ENCODE measurements at regions not wholly inside any gene's neighbourhood (a gene's known extent, or its start where the extent isn't known, plus 50 kb on each side); places are given as distances from the start of the nearest gene placed in this dataset.

DNA sequence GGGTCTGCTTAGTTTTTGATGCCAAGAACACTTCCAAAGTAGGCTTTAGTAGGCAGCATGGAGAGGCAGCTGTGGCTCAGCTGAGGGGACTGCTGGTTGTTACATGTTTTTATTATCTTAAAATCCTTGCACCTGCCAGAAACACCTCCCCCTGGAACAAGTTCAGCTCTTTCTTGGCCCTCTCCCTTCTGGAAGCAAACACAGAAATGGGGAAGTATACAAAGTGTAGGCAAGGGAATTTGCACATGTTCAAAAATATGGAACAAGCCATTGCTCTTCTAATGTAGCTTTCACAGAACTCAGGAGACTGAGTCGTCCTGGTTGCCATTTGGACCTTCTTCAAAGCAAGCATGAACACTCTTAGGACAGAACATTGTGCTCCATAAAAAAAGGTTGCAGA is 169.1 kb upstream of the SEMA6D start:
- DNase-seq: no peak

- DNase-seq: no peak
These were observed 168.3 kb upstream of the SEMA6D start for GRCh38 chr15:47548986-47549385.

DNA sequence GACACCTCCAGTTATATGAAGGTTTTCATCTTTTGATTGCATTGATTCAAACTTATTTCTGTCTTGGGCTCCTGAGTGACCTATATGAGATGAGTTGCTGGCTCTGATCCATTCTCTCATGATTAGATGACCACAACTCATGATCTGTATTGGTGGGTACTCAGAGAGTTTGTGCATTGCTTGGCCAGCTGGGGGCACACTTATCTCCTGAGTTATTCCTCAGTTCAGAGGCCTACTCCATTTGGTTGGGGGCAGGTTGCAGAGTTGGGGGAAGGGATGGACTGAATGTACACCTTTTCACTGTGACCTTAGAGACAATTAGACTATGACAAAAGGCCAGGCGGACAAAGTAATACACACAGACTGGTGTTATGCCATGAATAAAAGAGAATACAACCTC is 166.2 kb upstream of the SEMA6D start:
- no peak for DNase-seq

DNA sequence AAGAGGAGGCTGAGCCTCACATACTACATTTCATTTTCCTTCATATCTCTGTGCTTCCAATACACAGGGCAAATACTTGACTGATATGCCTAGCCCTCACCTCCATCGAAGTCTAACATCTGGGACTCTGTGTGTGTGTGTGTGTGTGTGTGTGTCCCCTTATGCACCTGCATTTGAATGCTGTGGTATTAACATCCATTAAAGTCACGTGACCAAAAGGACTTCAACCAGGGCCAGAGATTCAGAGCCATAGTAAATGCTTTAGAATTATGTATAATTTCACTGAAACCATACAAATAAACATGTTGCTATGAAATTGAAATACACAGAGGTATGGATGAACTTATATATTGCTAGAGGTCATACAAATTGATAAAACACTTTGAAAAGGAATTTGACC is 165.8 kb upstream of the SEMA6D start:
- no peak for DNase-seq

DNA sequence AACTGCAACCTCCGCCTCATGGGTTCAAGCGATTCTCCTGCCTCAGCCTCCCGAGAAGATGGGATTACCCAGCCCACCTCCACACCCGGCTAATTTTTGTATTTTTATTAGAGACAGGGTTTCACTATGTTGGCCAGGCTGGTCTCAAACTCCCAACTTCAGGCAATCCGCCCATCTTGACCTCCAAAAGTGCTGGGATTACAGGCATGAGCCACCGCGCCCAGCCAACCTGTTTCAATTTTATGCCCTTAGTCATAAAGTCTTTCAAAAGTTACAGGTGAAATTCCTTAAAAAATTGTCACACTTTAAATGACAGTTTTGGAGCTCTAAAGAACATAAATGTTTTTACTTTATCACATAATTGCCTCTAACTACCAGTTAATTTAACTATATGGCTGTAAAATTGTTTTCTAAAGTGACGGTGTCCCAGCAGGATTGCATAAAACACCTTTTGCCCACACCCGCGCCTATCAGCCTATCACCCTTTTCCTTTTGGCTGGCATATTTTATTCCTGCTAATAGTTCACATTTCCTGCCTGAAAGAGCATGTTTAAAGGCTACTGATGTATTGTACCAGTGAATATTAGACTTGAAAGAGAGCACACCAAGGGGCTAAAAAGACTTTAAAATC is 164.2 kb upstream of the SEMA6D start:
- no peak for DNase-seq

DNA sequence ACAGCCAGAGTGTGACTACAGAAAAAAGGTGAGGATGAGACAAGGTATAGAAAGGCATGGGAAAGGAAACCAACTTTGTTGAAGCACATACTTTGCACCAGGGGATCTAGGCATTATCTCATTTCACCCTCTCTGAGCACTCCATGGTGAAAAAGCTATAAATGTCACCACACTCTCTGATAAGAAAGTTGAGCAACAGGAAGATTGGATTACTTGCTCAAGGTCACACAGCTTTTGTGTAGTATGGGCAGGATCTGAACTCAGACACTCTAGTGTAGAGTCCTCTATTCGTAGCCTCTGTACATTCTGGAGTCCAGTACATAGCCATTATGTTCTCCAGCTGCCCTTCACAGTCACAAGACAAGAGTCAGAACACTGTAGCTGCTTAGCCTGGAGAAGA is 163.4 kb upstream of the SEMA6D start:
- DNase-seq: no peak

GRCh38 chr15:47561102-47561501 is 156.2 kb upstream of the SEMA6D start:
- DNase-seq: no peak

DNA sequence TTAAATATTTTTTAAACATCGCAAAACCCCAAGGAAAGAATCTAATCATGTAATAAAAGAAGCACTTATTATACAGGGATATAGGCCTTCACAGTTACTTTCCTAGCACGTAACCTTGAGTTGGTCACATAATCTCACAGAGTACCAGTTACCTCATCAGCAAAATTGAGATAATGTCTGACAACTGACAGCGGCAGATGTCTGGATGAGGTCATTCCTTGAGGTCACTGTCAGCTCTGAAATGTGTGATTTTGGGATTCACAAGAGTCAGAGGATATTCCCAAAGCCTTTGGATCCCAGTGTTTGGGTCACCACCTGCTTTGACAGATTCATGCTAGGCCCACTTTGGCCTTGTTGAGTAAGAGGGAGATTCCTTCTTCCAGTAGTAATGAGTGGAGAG is 151.4 kb upstream of the SEMA6D start:
- no peak for DNase-seq

- no peak for DNase-seq
These were observed 150.7 kb upstream of the SEMA6D start for GRCh38 chr15:47566610-47567009.

DNA sequence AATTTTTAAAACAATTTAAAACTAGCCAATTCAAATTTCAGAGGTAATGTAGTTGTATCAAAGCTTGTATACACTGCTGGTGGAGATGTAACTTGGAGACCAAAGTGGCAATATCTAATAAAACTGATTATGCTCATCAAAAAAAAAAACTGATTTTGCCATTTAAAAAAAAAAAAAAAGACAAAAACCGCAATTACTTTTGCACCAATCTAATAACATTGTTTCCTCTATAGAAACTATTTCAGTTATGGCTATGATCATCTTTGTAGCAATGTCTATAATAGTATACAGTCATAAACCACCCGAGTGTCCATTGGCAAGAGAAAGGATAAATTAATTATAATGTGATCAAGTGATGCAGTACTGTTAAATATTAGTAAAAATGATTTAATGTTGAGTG is 149.3 kb upstream of the SEMA6D start:
- no peak for DNase-seq

DNA sequence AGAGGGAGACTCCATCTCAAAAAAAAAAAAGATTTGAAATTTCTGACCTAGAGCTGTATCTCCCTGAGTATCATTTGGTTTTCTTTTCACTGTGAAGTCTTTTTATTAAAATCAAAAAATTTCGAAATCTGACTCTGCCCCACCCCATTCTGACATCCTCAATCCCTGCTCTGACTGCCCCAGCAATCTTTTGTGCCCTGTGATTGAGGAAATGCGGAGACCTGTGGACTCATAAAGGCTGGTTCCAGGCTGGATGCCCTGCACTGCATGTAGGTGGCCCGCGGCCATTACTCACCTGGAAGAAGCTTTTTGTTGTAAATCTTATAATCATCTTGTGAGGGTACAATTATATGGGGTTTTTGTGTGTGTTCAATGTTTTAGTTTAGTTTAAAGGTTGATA is 147.3 kb upstream of the SEMA6D start:
- no peak for DNase-seq

DNA sequence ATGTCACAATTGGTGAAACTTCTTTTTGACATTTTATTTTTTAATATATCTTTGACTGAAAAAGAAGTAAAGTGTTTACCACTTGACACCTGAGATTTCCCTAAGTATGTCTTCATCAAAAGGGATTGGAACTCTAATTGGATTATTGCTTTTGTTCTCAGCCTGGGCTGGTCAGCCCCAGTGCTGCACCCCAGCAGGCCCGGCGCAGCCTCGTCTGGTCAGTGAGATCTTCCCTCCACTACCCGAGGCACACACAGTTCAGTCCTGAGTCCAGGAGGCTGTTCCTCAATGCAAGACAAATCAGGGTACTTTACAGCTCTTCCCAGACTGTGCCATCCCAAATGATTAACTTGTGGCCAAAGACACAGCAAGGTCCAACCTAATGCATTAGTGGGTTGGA is 146.9 kb upstream of the SEMA6D start:
- DNase-seq: no peak

GRCh38 chr15:47570881-47571640 is 146.2 kb upstream of the SEMA6D start:
- no peak for DNase-seq

GRCh38 chr15:47573673-47574072 is 143.6 kb upstream of the SEMA6D start:
- no peak for DNase-seq

DNA sequence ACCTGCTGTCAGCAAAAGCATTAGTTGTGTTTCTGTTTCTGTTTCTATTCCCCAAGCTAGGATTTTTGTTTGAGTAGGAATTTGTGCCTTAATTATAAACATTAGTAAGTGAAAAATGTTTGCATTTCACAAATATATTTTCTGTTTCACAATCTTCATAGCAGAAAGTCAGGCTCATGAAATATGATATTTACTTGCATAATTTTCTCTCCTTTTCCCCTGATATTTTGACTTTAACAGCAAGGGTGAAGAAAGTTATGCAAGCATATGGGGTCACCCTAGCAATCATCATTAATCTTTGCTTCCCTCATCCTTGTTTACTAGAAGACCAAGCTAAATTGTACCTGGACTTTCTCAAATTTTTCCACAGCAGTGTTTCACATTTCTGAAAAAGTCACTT is 140.3 kb upstream of the SEMA6D start:
- DNase-seq: no peak

DNA sequence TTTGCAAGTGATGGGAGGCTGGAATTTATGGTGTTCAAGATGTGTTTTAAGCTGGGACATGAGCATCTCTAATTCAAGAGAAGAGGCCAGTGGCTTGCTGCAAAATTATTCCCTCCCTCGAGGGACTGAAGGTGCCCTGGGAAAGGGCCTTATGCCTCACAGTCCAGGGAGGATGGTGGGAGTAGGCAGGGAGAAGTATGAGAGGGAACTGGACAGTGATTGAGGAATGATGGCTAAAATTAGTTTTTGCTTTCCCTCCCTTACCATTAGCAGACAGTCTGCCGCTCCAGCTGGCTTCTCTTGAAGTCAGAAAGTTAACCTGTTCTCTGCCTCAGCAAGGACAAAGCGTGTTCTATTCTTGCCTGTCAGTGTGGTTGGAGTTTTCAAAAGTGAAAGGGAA is 139.8 kb upstream of the SEMA6D start:
- DNase-seq: no peak

DNA sequence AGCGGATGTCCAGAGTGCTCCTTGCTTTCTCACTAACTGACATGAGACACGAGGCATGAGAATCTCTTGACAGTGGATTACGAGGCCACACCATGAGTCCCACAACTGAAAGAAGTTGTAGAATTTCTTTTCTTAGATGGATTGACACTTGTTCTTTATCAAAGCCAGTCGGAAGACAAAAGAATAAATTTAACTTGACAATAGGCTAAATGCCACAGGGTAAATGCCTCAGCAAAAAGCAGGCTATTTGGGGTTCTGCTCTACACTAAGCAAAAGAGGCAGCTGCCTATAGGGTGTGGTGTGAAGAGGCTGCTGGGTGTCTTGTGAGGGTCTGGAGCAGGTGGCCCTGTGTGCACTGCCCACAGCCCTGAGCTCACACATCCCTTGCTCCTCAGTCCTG is 135.1 kb upstream of the SEMA6D start:
- no peak for DNase-seq

DNA sequence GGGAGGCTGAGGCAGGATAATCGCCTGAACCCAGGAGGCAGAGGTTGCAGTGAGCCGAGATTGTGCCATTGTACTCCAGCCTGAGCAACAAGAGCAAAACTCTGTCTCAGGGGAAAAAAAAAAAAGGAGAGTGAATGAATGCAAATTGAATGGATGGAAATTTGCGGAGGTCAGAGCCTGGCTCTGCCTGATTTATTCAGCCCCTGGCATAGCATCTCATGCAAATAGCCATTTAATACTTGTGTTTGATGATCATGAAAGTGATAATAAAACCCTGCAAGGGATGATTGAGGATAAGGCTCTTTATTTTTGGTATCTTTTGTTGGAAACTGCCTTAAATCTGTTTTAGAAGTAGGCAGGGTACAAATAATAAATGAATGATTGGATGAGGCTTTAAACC is 133.0 kb upstream of the SEMA6D start:
- no peak for DNase-seq

DNA sequence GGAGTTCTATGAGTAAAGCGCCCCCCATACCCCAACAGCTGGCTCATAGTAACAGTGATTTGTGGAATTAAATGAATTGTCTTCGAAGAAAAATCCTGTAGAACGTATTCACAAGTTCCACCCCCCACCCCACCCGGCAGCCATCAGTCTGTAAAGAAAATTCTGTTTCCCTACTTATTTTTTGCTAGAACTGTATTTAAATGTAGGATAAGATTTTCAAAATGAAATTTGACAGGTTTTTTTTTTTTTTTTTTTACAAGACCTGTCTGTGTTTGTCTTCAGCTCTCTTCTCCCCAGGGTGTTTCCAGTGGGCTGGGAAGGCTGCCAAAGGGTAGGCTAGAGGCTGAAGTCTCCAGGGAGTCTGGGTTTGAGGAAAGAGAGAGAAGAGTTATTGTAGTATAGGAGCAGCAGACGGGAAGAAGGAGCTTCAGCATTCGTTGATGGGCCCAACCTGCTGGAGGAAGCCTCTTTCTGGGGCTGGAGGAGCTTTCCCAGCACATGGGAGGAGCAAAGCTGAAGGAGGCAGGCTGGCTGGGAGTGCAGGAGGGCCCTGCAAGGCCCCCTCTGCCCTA is 130.6 kb upstream of the SEMA6D start:
- DNase-seq: no peak

DNA sequence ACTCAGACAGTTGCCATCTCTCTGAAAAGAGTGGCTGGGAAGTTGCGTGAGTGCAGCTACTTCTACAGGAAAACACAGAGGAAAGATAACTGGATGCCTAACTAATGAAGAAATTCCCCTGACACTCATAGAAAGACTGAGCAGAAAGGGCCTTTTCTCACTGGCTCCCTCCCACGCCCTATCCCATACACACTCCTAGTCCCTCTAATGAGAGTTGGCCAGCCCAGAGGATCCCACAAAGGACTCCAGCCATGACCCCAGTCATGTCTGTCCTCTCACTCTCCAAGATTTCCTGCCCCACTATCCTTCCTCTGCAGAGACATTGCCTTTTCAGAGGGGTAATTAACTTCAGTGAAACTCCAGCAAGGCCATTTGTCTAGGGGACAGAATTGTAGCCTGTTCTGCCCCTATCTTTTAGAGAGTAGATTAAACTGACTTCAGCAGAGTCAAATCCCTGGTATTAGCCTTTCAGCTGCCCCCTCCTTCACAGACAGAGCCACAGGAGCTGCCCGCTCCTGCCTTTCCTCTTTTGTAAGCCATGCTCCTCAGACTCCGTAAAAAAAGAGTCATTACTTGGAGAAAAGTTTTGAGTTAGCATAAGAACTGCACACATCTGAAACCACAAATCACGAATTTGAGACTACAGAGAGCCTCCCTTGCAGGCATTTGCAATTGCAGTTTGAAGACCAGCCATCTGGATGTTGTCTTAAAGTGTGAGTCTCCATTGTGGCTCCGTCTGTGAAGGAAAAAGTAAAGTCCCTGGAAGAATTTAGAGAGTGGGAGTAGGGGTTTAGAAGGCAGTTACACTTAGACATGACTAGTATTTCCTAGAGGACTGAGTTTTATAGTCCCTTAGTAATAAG is 129.1 kb upstream of the SEMA6D start:
- DNase-seq: no peak

DNA sequence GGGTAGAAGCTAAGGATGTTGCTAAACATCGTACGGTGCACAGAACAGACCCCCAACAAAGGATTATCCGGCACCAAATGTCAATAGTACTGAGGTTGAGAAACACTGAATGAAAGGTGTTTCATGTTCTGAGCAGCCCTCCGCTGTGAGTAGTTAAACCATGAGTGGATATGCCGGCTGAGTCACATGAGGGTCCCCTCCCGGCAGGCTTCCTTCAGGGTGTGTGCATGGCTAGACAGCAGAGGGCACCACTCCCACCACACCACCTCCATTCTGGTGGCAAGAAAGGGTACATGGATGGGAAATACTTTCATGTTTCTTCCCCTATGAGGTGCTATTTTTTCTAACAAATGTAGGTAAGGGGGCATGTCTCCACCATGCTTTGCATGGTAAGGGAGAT is 128.3 kb upstream of the SEMA6D start:
- DNase-seq: no peak

- DNase-seq: no peak
These were observed 118.3 kb upstream of the SEMA6D start for GRCh38 chr15:47598996-47599395.

DNA sequence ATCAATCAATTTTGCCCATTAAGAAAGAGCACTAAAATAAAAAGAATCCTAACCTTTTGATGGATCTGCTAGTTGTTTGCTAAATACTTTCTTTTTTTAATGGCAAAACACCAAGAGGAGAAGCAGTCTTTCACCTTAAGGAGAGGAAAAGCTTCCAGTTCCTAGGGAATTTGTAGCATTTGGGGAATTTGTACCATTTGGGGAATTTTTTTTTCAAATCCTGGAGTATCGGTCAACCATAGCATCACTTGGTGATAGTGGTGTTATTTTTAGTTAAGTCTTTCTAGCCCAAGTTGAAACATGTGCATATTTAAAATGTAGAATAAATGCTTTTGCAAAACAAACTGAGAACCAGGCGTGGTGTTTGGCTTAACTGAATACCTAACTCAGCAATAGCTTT is 117.5 kb upstream of the SEMA6D start:
- no peak for DNase-seq

Measured in inflammatory macrophage (primary cell).